H9 (cell line): ENCODE measurements at regions not wholly inside any gene's neighbourhood (a gene's known extent, or its start where the extent isn't known, plus 50 kb on each side); places are given as distances from the start of the nearest gene placed in this dataset.

ENCODE experiments used
- DNase-seq: peaks from one replicate; pipeline ENCODE4 v3.0.0-alpha.2; 2017
- H2AFZ ChIP-seq: one replicate; pipeline ENCODE4 v1.6.1; 2013; ENCODE audit warnings: mild to moderate bottlenecking, low read length, control low read depth, moderate library complexity
- H2AK5ac ChIP-seq: 2 replicates; pipeline ENCODE4 v1.6.1; 2013; ENCODE audit warnings: low read length, control low read depth, mixed read lengths; ENCODE audit not compliant: insufficient read length
- H2BK120ac ChIP-seq: one replicate; pipeline ENCODE4 v1.6.1; 2013; ENCODE audit warnings: low read depth, mild to moderate bottlenecking, low read length, control low read depth, inconsistent platforms; ENCODE audit not compliant: poor library complexity, severe bottlenecking
- H2BK12ac ChIP-seq: 2 replicates; pipeline ENCODE4 v1.6.1; 2013; ENCODE audit warnings: low read length, control low read depth, mixed read lengths, low read depth; ENCODE audit not compliant: insufficient read length
- H2BK15ac ChIP-seq: 2 replicates; pipeline ENCODE4 v1.6.1; 2013; ENCODE audit warnings: low read depth, low read length, control low read depth
- H2BK20ac ChIP-seq: one replicate; pipeline ENCODE4 v1.6.1; 2013; ENCODE audit warnings: low read depth, mild to moderate bottlenecking, low read length, control low read depth, inconsistent platforms; ENCODE audit not compliant: poor library complexity, severe bottlenecking
- H2BK5ac ChIP-seq: 2 replicates; pipeline ENCODE4 v1.6.1; 2013; ENCODE audit warnings: low read length, control low read depth, mixed read lengths; ENCODE audit not compliant: insufficient read length
- H3K14ac ChIP-seq: 2 replicates; pipeline ENCODE4 v1.6.1; 2013; ENCODE audit warnings: low read length, control low read depth; ENCODE audit not compliant: insufficient read depth
- H3K18ac ChIP-seq: 2 replicates; pipeline ENCODE4 v1.6.1; 2013; ENCODE audit warnings: low read depth, mild to moderate bottlenecking, mixed read lengths, low read length, control low read depth; ENCODE audit not compliant: insufficient read length
- H3K23ac ChIP-seq: 2 replicates; pipeline ENCODE4 v1.6.1; 2013; ENCODE audit warnings: low read length, control low read depth, mixed read lengths, low read depth; ENCODE audit not compliant: insufficient read length
- H3K23me2 ChIP-seq: 2 replicates; pipeline ENCODE4 v1.6.1; 2013; ENCODE audit warnings: low read depth, mild to moderate bottlenecking, mixed read lengths, low read length, control low read depth; ENCODE audit not compliant: insufficient read length, poor library complexity, severe bottlenecking
- H3K27ac ChIP-seq: 2 replicates; pipeline ENCODE4 v1.5.1; 2013; ENCODE audit warnings: low read length, control low read depth, mixed read lengths, low read depth; ENCODE audit not compliant: insufficient read length
- H3K27me3 ChIP-seq: 2 replicates; pipeline ENCODE4 v1.6.1; 2013; ENCODE audit warnings: low read length, control low read depth, inconsistent platforms; ENCODE audit not compliant: insufficient read depth
- H3K4ac ChIP-seq: 2 replicates; pipeline ENCODE4 v1.6.1; 2013; ENCODE audit warnings: low read depth, mild to moderate bottlenecking, control low read depth, inconsistent platforms, low read length, moderate library complexity
- H3K4me1 ChIP-seq: 2 replicates; pipeline ENCODE4 v1.6.1; 2013; ENCODE audit warnings: low read length, control low read depth, inconsistent platforms; ENCODE audit not compliant: insufficient read depth
- H3K4me2 ChIP-seq: 2 replicates; pipeline ENCODE4 v1.6.1; 2013; ENCODE audit warnings: low read length, control low read depth, mixed read lengths; ENCODE audit not compliant: insufficient read length, insufficient read depth
- H3K56ac ChIP-seq: 2 replicates; pipeline ENCODE4 v1.6.1; 2013; ENCODE audit warnings: low read depth, mild to moderate bottlenecking, mixed read lengths, low read length, control low read depth; ENCODE audit not compliant: insufficient read length
- H3K79me1 ChIP-seq: 2 replicates; pipeline ENCODE4 v1.6.1; 2013; ENCODE audit warnings: low read depth, mild to moderate bottlenecking, moderate library complexity, low read length, control low read depth, inconsistent platforms; ENCODE audit not compliant: insufficient read depth, poor library complexity, severe bottlenecking
- H3K79me2 ChIP-seq: 2 replicates; pipeline ENCODE4 v1.6.1; 2013; ENCODE audit warnings: low read length, control low read depth, inconsistent platforms; ENCODE audit not compliant: insufficient read depth
- H3K9ac ChIP-seq: 2 replicates; pipeline ENCODE4 v1.6.1; 2013; ENCODE audit warnings: low read length, control low read depth, mixed read lengths; ENCODE audit not compliant: insufficient read length; ENCODE audit errors: extremely low read depth
- H3K9me3 ChIP-seq: one replicate; pipeline ENCODE4 v1.6.1; 2013; ENCODE audit warnings: low read depth, low read length, inconsistent platforms; ENCODE audit not compliant: control insufficient read depth
- H3T11ph ChIP-seq: one replicate; pipeline ENCODE4 v1.6.1; 2013; ENCODE audit warnings: mild to moderate bottlenecking, low read length, control low read depth, inconsistent platforms
- H4K20me1 ChIP-seq: one replicate; pipeline ENCODE4 v1.6.1; 2013; ENCODE audit not compliant: control insufficient read depth, insufficient read length, insufficient read depth
- H4K5ac ChIP-seq: 2 replicates; pipeline ENCODE4 v1.6.1; 2013; ENCODE audit warnings: low read depth, mild to moderate bottlenecking, mixed read lengths, low read length, control low read depth; ENCODE audit not compliant: insufficient read length
- H4K8ac ChIP-seq: replicated peaks from 2 replicates; pipeline ENCODE4 v1.6.1; 2013; ENCODE audit warnings: low read length, control low read depth, mixed read lengths, low read depth; ENCODE audit not compliant: insufficient read length
- H4K91ac ChIP-seq: 2 replicates; pipeline ENCODE4 v1.6.1; 2013; ENCODE audit warnings: low read depth, mild to moderate bottlenecking, moderate library complexity, mixed read lengths, low read length, control low read depth; ENCODE audit not compliant: insufficient read length
- H3K27ac Mint-ChIP-seq, 3 experiments: 2 replicates in 2 of 3; 3 replicates in 1 of 3; pipeline ENCODE4 v1.8.0; 2020 to 2021; ENCODE audit warnings: mixed read lengths in 3 of 3, mild to moderate bottlenecking in 1 of 3, moderate library complexity in 1 of 3
- H3K27me3 Mint-ChIP-seq: 2 replicates; pipeline ENCODE4 v1.8.0; 2021; ENCODE audit warnings: low read depth, mild to moderate bottlenecking, moderate library complexity, mixed read lengths
- H3K36me3 Mint-ChIP-seq, 3 experiments: 2 replicates in 2 of 3; 3 replicates in 1 of 3; pipeline ENCODE4 v1.8.0; 2020 to 2021; ENCODE audit warnings: low read depth in 3 of 3, mixed read lengths in 3 of 3; ENCODE audit not compliant: insufficient read depth in 1 of 3
- H3K4me1 Mint-ChIP-seq, 2 experiments: 2 replicates each; pipeline ENCODE4 v1.8.0; 2020; ENCODE audit warnings: mixed read lengths in 2 of 2
- H3K4me3 Mint-ChIP-seq, 2 experiments: 2 replicates in 1 of 2; 3 replicates in 1 of 2; pipeline ENCODE4 v1.8.0; 2020 to 2021; ENCODE audit warnings: mild to moderate bottlenecking in 2 of 2, mixed read lengths in 2 of 2, moderate library complexity in 1 of 2
- H3K9me3 Mint-ChIP-seq, 2 experiments: 2 replicates in 1 of 2; 3 replicates in 1 of 2; pipeline ENCODE4 v1.8.0; 2020; ENCODE audit warnings: mild to moderate bottlenecking in 2 of 2, mixed read lengths in 2 of 2, moderate library complexity in 1 of 2
- CTCF ChIP-seq: fragments of 200-600 bp; sonication (generic); conservative IDR thresholded peaks from 3 replicates; pipeline ENCODE4 v1.8.0; 2021; ENCODE audit warnings: antibody characterized with exemption, mild to moderate bottlenecking
- WGBS: extraction: QIAGEN DNeasy Blood & Tissue Kit; methylation state at CpG from one replicate; pipeline ENCODE4 v1.1.7; 2013; ENCODE audit warnings: missing lambda C conversion rate, low lambda C conversion rate, mixed read lengths; ENCODE audit not compliant: insufficient read length; ENCODE audit errors: extremely low coverage; 5-methylcytosine and 5-hydroxymethylcytosine counted together

- no CpG with 5 or more reads among the region's 1 CpG for WGBS
- no peaks in the 10 kb centered on the region for H3K23me2 ChIP-seq
- no peak overlapping the region for H3K56ac ChIP-seq
- H3K4ac ChIP-seq = no peak overlapping the region
- no peak for TF ChIP-seq CTCF
- no peak overlapping the region for H2BK12ac ChIP-seq
- no peaks in the 10 kb centered on the region for H3K4me1 ChIP-seq
- no peaks in the 10 kb centered on the region for H3K9me3 ChIP-seq
- H3K79me1 ChIP-seq = no peaks in the 10 kb centered on the region
- H3K27me3 Mint-ChIP-seq = no peaks in the 10 kb centered on the region
- H3K27ac Mint-ChIP-seq = no peak overlapping the region
- H3K14ac ChIP-seq = no peak overlapping the region
- H3T11ph ChIP-seq = no peak overlapping the region
- no peak overlapping the region for H3K9ac ChIP-seq
- H3K9me3 Mint-ChIP-seq = peaks cover 3 to 7% of the 10 kb centered on the region in 2 experiments; a peak in 2 of 5 replicates
- no peak overlapping the region for H3K4me2 ChIP-seq
- H4K8ac ChIP-seq = no peak overlapping the region
- peaks cover 0 to 14% (median 1%) of the 10 kb centered on the region in 3 experiments; a peak in 4 of 7 replicates for H3K36me3 Mint-ChIP-seq
- no peaks in the 10 kb centered on the region for H3K79me2 ChIP-seq
- no peak overlapping the region for H2AFZ ChIP-seq
- H4K20me1 ChIP-seq = no peaks in the 10 kb centered on the region
- H3K18ac ChIP-seq = no peak overlapping the region
- no peak overlapping the region for H2BK5ac ChIP-seq
- DNase-seq = no peak
- no peak overlapping the region for H3K27ac ChIP-seq
- peaks cover 0 to 6% of the 10 kb centered on the region in 2 experiments; a peak in 2 of 4 replicates for H3K4me1 Mint-ChIP-seq
- no peak overlapping the region for H3K4me3 Mint-ChIP-seq
- H4K91ac ChIP-seq = no peak overlapping the region
- no peaks in the 10 kb centered on the region for H3K27me3 ChIP-seq
- H2AK5ac ChIP-seq = no peak overlapping the region
- H2BK15ac ChIP-seq = no peak overlapping the region
- H3K23ac ChIP-seq = no peak overlapping the region
- no peak overlapping the region for H2BK120ac ChIP-seq
- no peak overlapping the region for H2BK20ac ChIP-seq
- H4K5ac ChIP-seq = no peak overlapping the region
Observed at GRCh38 chr6:11447265-11447664, 90.3 kb upstream of the TMEM170B start.
